ENCODE measurements at regions not wholly inside any gene's neighbourhood (a gene's known extent, or its start where the extent isn't known, plus 50 kb on each side); places are given as distances from the start of the nearest gene placed in this dataset.

DNA sequence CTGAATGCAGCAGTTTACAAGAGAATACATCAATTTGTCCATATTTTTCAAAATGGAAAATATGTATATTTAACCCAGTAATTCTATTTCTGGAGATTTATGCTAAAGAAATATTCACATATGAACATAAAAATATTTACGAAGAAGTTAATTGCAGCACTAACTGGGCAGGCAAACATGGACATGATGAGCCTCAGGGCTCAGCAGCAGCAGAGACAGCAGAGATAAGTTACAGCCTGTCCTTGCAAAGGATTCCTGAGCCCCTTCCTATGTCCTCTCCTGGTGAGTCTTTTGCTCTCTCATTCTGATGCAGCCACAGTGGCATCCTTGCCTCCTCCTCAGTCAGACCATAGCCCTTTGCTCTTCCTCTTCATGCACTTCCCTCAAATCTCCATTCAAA, 680.6 kb upstream of the CPEB2 start:
- no peak overlapping the region for H3K27ac ChIP-seq

DNA sequence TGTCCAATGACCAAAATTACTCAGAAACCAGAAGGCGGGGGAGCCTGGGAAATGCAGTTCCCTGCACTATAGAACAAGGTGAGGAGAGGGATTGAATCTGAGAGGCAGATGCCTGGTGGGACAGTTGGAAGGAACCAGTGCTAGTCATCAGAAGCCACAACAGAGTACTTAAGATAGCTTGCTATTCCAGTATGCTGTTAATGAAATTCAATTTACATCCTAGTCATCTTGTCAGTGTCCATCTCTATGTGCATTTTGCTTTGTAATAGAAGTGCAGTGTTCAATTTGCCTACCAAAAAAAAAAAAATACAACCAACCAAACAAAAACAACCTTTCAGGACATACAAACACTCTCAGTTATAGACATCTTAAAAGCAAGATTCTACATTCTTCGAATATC, 679.1 kb upstream of the CPEB2 start:
- Histone ChIP-seq H3K27me3 (ENCODE audit: insufficient read depth, low read depth, severe bottlenecking) (no peaks in the 10 kb centered on the region), H3K9me3 (ENCODE audit: severe bottlenecking) (no peaks in the 10 kb centered on the region), H3K4me3 (ENCODE audit: low read depth, low read length) (no peak overlapping the region), H3K36me3 (no peaks in the 10 kb centered on the region), H3K27ac (no peak overlapping the region)
- no peak for DNase-seq
- TF ChIP-seq, protein P1, sequence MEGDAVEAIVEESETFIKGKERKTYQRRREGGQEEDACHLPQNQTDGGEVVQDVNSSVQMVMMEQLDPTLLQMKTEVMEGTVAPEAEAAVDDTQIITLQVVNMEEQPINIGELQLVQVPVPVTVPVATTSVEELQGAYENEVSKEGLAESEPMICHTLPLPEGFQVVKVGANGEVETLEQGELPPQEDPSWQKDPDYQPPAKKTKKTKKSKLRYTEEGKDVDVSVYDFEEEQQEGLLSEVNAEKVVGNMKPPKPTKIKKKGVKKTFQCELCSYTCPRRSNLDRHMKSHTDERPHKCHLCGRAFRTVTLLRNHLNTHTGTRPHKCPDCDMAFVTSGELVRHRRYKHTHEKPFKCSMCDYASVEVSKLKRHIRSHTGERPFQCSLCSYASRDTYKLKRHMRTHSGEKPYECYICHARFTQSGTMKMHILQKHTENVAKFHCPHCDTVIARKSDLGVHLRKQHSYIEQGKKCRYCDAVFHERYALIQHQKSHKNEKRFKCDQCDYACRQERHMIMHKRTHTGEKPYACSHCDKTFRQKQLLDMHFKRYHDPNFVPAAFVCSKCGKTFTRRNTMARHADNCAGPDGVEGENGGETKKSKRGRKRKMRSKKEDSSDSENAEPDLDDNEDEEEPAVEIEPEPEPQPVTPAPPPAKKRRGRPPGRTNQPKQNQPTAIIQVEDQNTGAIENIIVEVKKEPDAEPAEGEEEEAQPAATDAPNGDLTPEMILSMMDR (IDR thresholded peaks at IDR 0.05; ENCODE audit: low read depth, low read length): no peak

More for the DNA sequence above, 680.6 kb upstream of the CPEB2 start:
- Histone ChIP-seq H3K27me3 (ENCODE audit: insufficient read depth, low read depth, severe bottlenecking) (no peaks in the 10 kb centered on the region), H3K4me3 (ENCODE audit: low read depth, low read length) (no peak overlapping the region), H3K9me3 (ENCODE audit: severe bottlenecking) (no peaks in the 10 kb centered on the region), H3K36me3 (no peaks in the 10 kb centered on the region)
- no peak for DNase-seq
- TF ChIP-seq, protein P1 (IDR thresholded peaks at IDR 0.05; ENCODE audit: low read depth, low read length): no peak

DNA sequence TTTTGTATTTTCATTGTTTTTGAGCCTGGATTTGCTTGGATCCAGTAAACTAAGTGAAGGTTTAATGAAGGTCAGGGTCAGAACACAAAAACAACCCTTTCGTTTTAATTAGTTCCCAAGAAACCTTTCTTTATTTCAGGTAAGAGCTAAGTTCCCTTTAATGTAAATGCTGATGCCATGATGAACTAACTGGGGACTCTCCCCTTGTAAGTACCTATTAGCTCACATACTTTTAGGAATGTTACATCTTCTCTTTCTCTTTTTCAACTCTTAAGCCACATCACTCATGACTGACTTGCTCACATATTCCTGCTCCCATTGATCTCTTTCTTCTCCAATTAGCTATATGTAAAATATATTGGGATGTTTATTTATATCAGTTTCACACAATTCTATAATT, 673.1 kb upstream of the CPEB2 start:
- Histone ChIP-seq H3K4me3 (ENCODE audit: low read depth, low read length) (no peak overlapping the region), H3K27me3 (ENCODE audit: insufficient read depth, low read depth, severe bottlenecking) (no peaks in the 10 kb centered on the region), H3K9me3 (ENCODE audit: severe bottlenecking) (no peaks in the 10 kb centered on the region), H3K36me3 (no peaks in the 10 kb centered on the region), H3K27ac (no peak overlapping the region)
- TF ChIP-seq, protein P1 (IDR thresholded peaks at IDR 0.05; ENCODE audit: low read depth, low read length): no peak
- no peak for DNase-seq

GRCh38 chr4:14333616-14334015, 668.7 kb upstream of the CPEB2 start:
- TF ChIP-seq, protein P1 (IDR thresholded peaks at IDR 0.05; ENCODE audit: low read depth, low read length): no peak
- H3K27me3 ChIP-seq (ENCODE audit: insufficient read depth, low read depth, severe bottlenecking): no peaks in the 10 kb centered on the region
- no peak overlapping the region for H3K27ac ChIP-seq
- no peak for DNase-seq
- H3K9me3 ChIP-seq (ENCODE audit: severe bottlenecking): no peaks in the 10 kb centered on the region
- no peaks in the 10 kb centered on the region for H3K36me3 ChIP-seq
- no peak overlapping the region for H3K4me3 ChIP-seq (ENCODE audit: low read depth, low read length)

DNA sequence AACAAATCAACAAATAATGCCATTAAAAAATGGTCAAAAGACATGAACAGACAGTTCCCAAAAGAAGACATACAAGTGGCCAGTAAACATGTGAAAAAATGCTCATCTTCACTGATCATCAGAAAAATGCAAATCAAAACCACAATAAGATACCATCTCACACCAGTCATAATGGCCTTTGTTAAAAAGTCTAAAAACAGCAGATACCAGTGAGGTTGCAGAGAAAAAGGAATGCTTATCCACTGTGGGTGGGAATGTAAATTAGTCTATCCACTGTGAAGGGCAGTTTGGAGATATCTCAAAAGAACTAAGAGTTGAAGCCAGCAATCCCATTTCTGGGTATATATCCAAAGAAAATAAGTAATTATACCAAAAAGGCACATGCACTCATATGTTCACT, 668.1 kb upstream of the CPEB2 start:
- Histone ChIP-seq H3K27ac (no peak overlapping the region), H3K9me3 (ENCODE audit: severe bottlenecking) (no peaks in the 10 kb centered on the region)
- DNase-seq: no peak

DNA sequence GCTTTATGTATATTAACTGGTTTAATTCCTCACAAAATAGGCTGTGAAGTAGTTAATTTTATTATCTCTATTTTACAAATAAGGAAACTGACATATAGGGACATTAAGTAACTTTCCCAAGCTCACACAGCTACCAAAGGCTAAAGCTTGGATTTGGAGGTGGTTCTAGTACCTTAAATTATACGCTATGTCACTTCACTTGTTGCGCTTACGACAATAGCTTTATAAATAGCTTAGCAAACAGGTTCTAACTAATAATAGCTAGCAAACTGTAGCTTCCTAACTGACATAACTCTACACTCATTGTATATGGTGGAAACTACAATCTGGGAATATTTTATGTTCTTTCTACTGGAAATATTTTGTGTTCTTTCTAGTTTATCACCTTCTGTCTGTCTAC, 666.4 kb upstream of the CPEB2 start:
- Histone ChIP-seq H3K27ac (no peak overlapping the region), H3K9me3 (ENCODE audit: severe bottlenecking) (no peaks in the 10 kb centered on the region), H3K4me3 (ENCODE audit: low read depth, low read length) (no peak overlapping the region), H3K27me3 (ENCODE audit: insufficient read depth, low read depth, severe bottlenecking) (no peaks in the 10 kb centered on the region), H3K36me3 (no peaks in the 10 kb centered on the region)
- no peak for DNase-seq
- TF ChIP-seq, protein P1 (IDR thresholded peaks at IDR 0.05; ENCODE audit: low read depth, low read length): no peak

More for the DNA sequence above, 668.1 kb upstream of the CPEB2 start:
- no peaks in the 10 kb centered on the region for H3K27me3 ChIP-seq (ENCODE audit: insufficient read depth, low read depth, severe bottlenecking)
- TF ChIP-seq, protein P1 (IDR thresholded peaks at IDR 0.05; ENCODE audit: low read depth, low read length): no peak
- no peaks in the 10 kb centered on the region for H3K36me3 ChIP-seq
- no peak overlapping the region for H3K4me3 ChIP-seq (ENCODE audit: low read depth, low read length)
